Retinal pigment epithelial cell (primary cell): ENCODE measurements at regions not wholly inside any gene's neighbourhood (a gene's known extent, or its start where the extent isn't known, plus 50 kb on each side); places are given as distances from the start of the nearest gene placed in this dataset.

Experiments used
- DNase-seq: peaks from one replicate; pipeline ENCODE4 v3.0.0-alpha.2; 2010; ENCODE audit warnings: low read depth
- H3K4me3 ChIP-seq: 2 replicates; pipeline ENCODE4 v1.5.1; 2011; ENCODE audit warnings: mild to moderate bottlenecking, low read length, control low read depth, moderate library complexity
- TF ChIP-seq, protein P1 (sequence below): conservative IDR thresholded peaks from 2 replicates; pipeline ENCODE4 v1.5.1; 2011; ENCODE audit warnings: low read depth, low read length, control low read depth, inconsistent platforms

DNA sequence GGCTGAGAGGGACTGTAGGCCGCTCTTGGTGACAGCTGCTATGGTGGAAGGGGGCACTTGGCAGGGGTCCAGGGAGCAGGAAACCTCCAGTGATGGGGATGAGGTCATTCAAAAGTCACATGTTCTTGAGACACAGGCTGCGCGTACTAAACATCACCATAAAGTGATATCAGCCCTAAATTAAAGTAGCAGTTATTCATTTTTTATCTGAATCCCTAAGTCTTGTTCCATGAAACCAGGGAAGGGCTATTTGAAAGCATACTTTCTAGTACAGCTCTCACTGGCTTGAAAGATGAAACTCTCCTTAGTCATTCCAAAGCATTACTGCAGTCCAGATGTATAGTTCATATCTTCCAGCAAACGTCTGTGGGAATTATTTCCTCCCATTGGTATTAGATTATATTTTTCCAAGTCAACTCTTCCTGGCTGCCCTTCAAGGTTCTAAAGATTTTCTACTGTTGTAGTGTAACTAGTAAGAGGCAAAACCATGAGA is 373.1 kb downstream of the CD109 start:
- H3K4me3 ChIP-seq: no peak overlapping the region
- TF ChIP-seq, protein P1, sequence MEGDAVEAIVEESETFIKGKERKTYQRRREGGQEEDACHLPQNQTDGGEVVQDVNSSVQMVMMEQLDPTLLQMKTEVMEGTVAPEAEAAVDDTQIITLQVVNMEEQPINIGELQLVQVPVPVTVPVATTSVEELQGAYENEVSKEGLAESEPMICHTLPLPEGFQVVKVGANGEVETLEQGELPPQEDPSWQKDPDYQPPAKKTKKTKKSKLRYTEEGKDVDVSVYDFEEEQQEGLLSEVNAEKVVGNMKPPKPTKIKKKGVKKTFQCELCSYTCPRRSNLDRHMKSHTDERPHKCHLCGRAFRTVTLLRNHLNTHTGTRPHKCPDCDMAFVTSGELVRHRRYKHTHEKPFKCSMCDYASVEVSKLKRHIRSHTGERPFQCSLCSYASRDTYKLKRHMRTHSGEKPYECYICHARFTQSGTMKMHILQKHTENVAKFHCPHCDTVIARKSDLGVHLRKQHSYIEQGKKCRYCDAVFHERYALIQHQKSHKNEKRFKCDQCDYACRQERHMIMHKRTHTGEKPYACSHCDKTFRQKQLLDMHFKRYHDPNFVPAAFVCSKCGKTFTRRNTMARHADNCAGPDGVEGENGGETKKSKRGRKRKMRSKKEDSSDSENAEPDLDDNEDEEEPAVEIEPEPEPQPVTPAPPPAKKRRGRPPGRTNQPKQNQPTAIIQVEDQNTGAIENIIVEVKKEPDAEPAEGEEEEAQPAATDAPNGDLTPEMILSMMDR: no peak
- DNase-seq: no peak

DNA sequence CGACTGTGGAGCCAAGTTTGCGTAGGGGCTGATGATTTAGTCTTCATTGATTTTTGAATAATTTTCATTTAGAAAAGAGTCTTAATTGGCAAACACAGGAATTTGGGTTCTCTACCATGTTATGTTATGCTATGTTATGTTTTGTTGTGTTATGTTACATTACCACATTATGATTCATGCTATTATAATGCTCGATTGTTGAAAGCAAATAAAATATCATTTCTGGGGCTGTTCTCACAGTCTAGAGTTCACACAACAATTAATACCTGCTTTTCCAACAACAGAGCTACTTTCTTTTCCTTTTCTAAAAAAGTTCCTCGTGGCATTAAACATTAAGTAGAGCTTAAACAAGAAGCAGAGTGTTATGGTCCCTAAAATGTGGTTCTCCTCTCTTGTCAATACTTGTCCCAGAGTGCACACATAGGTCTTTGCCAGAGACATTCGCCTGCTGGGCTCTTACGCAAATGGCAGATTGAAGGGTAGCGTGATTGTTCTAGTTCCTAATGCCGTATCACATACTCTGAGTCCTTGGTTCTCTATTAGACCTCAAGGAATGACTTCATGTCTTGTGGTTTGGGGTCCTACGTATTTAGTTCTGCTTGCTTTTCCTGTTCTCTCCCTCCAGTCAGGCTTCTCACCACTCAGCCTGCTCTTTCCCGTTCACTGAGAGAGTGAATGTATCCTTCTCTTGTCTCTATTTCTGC is 370.3 kb downstream of the CD109 start:
- TF ChIP-seq, protein P1: no peak
- no peak overlapping the region for H3K4me3 ChIP-seq
- DNase-seq: no peak

DNA sequence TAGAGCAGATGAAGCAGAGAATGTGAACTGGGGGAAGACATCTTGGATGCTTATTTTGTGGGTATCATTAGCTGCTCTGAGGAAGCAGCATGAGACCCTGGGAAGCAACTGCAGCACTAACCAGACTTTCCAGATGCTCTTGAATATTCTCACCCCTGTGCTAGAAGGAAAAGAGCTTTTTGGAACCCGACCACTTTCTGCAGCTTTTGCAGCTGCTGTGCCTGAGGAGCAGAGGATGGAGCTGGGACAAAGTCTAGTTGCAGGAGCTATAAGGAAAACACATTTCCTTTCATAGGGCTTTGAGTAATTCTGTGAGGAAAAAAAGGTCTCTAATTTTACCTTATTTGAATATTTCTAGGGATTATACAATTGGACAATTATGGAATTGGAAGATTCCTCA is 369.7 kb downstream of the CD109 start:
- H3K4me3 ChIP-seq: no peak overlapping the region
- no peak for DNase-seq
- TF ChIP-seq, protein P1: no peak

DNA sequence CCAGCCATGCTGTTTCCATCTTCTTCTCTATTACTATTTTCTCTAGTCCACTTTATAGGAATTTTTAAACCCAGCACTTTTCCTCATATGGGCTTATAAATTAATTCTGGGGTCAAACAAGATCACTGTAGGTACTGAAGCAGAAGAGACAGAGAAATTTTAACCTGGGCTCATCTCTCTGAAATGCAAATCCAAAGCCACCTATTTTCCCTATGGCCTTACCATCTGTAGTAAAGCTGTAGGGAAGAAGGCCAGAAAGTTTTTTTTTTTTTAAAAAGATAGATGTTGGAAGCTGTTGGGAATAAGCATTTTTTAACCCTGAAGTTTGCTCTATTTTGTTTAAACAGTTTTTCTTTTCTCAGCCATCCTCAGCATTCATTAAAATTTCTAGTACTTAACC is 367.4 kb downstream of the CD109 start:
- TF ChIP-seq, protein P1: no peak
- no peak overlapping the region for H3K4me3 ChIP-seq
- no peak for DNase-seq

DNA sequence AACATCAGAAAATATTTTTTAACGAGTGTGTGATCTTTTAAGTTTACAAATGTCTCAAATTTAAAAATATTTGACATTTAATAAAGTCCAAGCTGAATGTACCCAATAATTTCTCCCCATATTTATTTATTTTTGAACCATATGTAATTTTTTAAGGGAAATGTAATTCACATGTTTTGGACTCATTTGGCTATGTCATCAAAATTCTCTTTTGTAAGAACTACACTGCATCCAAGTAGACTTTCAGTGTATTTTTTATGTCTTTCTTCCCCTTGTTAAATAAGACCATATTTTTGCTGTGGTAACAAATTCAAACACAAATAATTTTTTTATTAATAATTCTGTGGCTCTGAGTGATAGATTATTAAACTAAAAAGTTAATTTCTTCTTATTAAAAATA is 365.2 kb downstream of the CD109 start:
- no peak for DNase-seq
- H3K4me3 ChIP-seq: no peak overlapping the region
- TF ChIP-seq, protein P1: no peak

DNA sequence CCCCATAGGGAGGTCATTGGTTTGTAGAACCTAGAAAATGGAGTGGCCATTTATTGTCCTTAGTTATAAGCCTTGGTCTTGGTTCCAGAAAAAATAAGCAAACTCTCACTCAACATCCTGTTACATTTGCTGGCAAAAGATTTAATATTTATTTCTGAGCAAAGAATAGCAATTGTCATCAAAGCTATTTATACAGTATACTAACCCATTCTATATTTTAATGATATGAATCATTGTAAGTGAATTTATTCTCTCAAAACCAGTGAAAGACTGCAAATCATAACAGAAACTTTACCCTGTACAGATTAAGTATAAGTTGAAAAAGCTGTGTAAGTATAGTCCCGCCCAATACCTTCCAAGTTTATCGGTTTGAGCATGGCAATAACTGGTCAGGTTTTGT is 364.4 kb downstream of the CD109 start:
- TF ChIP-seq, protein P1: no peak
- no peak overlapping the region for H3K4me3 ChIP-seq
- DNase-seq: no peak

DNA sequence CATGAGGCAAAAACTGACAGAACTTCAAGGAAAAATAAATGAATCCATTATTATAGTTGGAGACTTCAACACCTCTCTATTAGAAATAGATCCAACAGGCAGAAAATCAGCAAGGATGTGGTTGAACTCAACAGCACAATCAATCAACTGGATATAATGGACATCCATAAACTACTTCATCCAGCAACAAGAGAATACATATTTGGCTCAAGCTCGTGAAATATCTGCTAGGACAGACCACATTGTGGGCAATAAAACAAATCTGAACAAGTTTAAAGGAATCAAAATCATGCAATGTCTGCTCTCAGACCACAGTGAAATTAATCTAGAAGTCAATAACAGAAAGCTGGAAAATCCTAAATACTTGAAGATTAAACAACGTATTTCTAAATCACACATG is 362.6 kb downstream of the CD109 start:
- no peak for DNase-seq
- TF ChIP-seq, protein P1: no peak
- H3K4me3 ChIP-seq: no peak overlapping the region
